TTC549 (cell line): ENCODE measurements at regions not wholly inside any gene's neighbourhood (a gene's known extent, or its start where the extent isn't known, plus 50 kb on each side); places are given as distances from the start of the nearest gene placed in this dataset.

Experiments
- FAIRE-seq: peaks from 2 replicates; lab custom pipeline; 2012; peaks lifted over from hg19 to GRCh38; lab: Jason Lieb, UNC

GRCh38 chr2:195495966-195496365 lies 161.1 kb upstream of the SLC39A10 start:
- FAIRE-seq: no peak

DNA sequence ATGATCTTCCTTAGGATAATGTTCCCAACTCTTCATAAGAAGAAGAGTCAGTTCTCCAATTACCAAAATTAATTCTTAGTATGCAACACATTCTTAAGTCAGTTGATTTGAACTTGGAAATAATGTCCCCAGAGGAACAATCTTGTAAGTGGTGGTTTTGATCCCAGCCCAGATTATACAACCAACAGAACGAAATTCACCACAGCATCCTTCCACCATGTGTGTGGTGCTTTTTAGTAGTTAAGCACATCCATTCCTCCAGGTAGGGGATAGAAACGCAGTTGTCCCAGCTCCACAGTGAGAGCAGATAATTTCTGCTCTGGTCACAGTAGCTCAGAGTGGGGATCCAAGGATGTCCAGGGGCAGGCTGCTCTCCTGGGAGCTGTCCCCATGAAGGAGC lies 161.7 kb upstream of the SLC39A10 start:
- FAIRE-seq: no peak

DNA sequence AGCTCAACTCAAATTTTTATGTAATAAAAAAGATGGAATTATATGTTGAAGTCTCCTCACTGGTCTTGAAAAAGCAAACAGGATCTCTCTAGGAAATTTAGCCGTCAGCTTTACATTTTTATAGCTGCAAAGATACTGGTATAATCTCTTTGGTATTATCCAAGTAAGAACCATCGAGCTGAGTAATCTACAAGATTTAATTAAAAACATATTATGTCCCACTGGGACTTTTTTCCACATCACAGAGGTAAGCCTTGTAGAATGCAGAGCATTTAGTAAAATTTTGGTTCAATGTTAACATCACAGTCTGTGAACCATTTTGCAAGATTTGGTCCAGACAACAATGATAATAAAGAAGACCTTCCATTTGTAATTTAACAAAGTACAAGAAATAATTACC lies 162.6 kb upstream of the SLC39A10 start:
- FAIRE-seq: no peak

GRCh38 chr2:195493416-195493815 lies 163.6 kb upstream of the SLC39A10 start:
- no peak for FAIRE-seq

DNA sequence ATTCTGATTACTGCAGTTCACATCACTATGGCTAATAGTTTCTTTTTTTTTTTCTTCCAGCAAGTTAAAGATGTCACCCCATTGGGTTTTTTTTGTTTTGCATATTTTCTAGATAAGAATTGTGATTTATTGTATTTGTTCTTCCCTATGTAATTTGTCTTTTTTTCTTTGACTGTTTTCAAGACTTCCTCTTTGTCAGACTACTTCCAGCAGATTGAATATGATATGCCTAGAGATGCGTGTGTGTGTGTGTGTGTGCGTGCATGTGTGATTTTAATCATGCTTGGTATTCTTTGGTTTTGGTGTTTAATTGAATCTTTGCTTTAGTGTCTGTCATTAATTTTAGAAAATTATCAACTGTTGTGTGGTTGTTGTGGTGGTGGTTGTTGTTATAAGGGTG lies 166.7 kb upstream of the SLC39A10 start:
- no peak for FAIRE-seq

- no peak for FAIRE-seq
These were observed 167.9 kb upstream of the SLC39A10 start for GRCh38 chr2:195489101-195489500.

DNA sequence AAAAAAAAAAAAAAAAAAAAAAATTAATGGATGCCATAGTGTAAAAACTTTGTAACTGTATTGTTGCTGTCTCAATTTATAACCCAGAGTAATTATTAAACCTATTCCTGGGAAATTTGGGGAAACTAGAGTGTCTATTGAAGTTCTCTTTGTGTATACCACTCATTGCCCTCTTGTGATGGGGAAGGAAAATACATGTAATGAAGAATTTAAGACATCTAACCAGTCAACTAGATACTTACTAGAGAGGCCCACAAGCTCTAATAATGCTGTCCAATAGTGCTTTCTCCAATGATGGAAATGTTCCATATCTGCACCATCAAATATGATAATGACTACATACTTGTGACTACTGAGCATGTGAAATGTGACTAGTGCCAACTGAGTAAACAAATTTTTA lies 168.5 kb upstream of the SLC39A10 start:
- no peak for FAIRE-seq

DNA sequence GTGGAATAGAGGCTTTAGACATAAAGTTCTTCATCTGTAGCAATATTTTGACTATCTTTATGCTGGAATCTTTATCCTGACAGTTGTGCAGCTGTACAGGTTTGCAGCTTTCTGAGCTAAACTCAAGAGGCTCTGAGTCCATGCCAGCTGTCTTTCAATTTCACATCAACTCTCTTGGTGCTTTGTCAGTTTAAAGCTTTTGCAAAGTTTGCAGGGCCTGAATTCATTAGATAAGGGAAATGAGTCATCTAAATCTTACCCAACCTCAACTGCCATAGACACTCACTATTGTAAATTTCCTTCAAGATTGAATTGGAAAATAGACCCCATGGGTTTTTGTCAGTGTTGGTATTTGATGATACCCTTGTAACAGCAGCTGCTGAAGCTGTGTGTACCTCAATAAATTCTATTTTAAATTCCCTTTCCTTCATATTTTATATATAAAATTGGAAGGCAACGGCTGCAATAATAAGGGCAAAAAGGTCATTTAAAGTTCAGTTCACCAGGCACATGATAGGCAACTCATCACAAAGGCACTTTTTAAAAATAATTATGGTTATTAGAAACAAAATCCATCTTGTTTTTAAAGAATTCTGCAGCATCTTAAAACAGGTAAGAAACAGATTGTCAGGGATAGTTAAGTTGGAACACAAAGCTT lies 169.9 kb upstream of the SLC39A10 start:
- no peak for FAIRE-seq

DNA sequence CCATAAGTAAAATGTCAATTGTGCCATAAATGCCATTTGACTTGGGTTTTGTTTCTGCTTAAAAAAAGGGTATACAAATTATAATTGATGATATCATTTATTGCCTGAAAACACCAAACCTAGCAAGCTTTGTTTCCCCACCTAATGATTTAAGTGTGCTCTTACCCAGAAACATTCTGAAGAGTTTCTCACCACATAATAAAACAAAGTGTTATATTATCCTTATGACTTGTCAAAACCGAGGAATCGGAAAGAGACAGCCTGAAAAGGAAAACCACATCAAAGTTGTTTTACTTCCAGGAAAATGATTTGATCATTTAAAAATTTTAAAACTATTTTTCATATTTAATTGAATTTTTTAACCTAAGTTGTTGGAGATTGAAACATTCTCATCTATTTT lies 170.5 kb upstream of the SLC39A10 start:
- no peak for FAIRE-seq

GRCh38 chr2:195482010-195482409 lies 175.0 kb upstream of the SLC39A10 start:
- no peak for FAIRE-seq

DNA sequence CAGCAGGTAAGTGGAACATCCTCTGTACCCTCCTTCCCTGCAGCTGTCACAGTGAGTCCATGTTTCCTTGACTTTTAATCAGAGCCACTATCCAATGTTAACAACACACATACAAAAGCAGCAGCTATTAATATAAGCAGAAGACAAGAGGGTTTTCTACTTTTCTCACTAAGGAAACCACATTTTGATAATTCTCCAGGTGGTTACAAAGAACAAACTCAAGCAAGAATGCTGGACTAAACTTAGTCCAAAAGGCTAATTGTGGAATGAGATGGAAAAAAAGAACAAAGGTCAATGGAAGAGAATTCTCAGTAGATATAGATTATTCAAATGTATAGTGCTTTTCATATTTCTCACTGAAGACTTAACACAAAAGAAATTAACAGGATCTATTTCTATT lies 176.9 kb upstream of the SLC39A10 start:
- FAIRE-seq: no peak

DNA sequence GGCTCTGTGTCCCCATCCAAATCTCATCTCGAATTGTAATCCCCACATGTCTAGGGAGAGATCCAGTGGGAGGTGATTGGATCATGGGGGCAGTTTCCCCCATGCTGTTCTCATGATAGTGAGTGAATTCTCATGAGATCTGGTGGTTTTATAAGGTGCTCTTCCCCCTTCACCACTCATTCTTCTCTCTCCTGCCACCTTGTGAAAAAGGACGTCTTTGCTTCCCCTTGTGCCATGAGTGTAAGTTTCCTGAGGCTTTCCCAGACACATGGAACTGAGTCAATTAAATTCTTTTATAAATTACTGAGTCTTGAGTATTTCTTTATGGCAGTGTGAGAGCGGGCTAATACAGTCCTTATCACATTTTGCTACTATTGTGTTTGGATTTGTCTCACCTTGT lies 177.6 kb upstream of the SLC39A10 start:
- no peak for FAIRE-seq

- FAIRE-seq: no peak
These were observed 179.0 kb upstream of the SLC39A10 start for GRCh38 chr2:195477996-195478382.

- no peak for FAIRE-seq
These were observed 179.6 kb upstream of the SLC39A10 start for GRCh38 chr2:195477248-195477995.

- FAIRE-seq: no peak
These were observed 181.7 kb upstream of the SLC39A10 start for GRCh38 chr2:195475336-195475735.

DNA sequence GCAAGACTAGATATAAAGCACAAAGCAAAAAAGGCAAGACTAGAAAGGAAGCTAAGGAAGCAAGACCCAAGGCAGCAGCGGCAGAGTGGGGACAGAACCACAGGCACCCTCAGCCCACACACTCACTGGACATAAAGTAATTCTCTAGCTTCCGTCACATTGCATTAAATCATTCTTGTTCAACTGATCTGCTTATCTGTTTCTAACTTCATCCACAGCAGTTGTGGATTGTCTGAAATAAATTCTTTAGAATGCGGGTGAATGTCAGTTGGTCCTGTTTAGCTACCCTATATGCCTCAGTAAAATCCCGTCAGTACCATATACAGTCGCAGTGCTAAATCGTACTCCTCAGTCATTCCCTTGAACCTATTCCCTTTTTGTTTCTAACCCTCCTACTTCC lies 183.2 kb upstream of the SLC39A10 start:
- FAIRE-seq: no peak

DNA sequence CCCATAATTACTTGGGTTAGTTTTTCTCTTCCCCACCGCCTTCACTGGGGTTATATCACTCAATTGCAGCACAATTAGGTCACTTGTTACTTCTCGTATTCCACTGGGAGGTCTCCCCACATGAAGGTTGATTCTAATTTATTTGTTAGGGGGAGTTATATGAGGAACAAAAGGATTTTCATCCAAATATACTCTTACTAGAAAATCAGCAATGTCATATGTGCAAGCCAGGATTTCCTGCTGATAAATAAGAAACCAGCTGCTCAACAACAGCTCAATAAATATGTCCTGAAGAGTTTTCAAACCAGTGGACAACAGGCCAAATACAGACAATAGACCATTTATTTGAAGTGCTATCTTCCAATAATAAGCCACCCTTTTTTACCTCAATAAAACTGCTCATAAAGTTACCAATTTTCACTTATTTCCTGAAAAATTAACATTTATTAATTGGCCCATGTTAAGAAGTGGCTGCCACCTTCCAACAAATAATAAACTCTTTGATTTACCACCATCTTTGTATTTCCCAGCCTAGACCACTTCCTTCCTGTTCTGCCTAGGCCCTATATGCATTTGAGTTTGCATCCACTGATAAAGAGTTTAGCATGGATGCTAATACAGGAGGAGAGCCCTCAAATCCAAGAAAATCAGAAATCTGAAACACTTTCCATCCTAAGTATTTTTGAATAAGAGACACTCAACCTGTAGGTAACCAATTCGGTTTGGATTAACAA lies 184.4 kb upstream of the SLC39A10 start:
- no peak for FAIRE-seq

DNA sequence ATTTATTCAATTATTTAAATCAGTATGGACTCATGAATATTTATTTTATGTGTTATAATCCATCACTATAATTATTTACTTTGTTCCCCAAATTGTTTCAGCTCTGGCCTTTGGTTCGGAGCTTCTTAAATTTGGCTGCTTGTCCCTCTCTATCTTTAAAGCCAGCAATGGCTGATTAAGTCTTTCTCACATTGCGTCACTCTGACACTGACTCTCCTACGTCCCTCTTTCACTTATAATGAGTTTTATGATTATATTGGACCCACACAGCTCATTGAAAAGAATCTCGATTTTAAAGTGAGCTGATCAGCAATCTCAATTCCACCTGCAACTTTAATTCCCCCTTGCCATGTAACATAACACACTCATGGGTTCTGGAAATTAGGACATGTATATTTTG lies 185.2 kb upstream of the SLC39A10 start:
- FAIRE-seq: no peak

- FAIRE-seq: no peak
These were observed 185.9 kb upstream of the SLC39A10 start for GRCh38 chr2:195471163-195471562.

DNA sequence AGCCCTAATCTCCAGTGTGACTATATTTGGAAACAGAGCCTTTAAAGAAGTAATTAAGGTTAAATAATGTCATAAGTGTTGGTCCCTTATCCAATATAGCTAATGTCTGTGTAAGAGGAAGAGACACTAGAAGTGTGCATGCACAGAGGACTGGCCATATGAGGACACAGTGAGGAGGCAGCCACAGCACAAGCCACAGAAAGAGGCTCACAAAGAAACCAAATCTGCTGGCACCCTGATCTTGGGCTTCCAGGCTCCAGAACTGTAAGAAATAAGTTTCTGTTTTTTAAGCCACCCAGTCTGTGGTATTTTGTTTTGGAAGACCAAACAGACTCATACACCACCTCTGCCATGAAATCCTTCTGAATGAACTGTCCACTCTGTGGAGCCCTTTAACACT lies 186.4 kb upstream of the SLC39A10 start:
- FAIRE-seq: no peak

GRCh38 chr2:195468771-195469170 lies 188.3 kb upstream of the SLC39A10 start:
- FAIRE-seq: no peak

- FAIRE-seq: no peak
These were observed 190.6 kb upstream of the SLC39A10 start for GRCh38 chr2:195466427-195466826.

- FAIRE-seq: no peak
These were observed 196.0 kb upstream of the SLC39A10 start for GRCh38 chr2:195461010-195461409.

GRCh38 chr2:195458936-195459335 lies 198.1 kb upstream of the SLC39A10 start:
- FAIRE-seq: no peak
